NT2/D1 (cell line): ENCODE measurements at regions not wholly inside any gene's neighbourhood (a gene's known extent, or its start where the extent isn't known, plus 50 kb on each side); places are given as distances from the start of the nearest gene placed in this dataset.
"Not testable (repeated sequence)": the region's sequence is repeated elsewhere in the genome, so short reads cannot be mapped to it uniquely, and the experiment has no call there.

ENCODE experiments used
- DNase-seq: peaks from one replicate; pipeline ENCODE4 v3.0.0-alpha.2; 2011; ENCODE audit warnings: low read depth, low spot score
- H3K27me3 ChIP-seq: 2 replicates; pipeline ENCODE4 v1.6.0; 2011; ENCODE audit warnings: mild to moderate bottlenecking; ENCODE audit not compliant: insufficient read length, insufficient read depth
- H3K36me3 ChIP-seq: 2 replicates; pipeline ENCODE4 v1.6.1; 2011; ENCODE audit warnings: mild to moderate bottlenecking, low read length, mixed read lengths; ENCODE audit not compliant: insufficient read depth, insufficient read length
- H3K4me1 ChIP-seq: 2 replicates; pipeline ENCODE4 v1.5.1; 2011; ENCODE audit not compliant: insufficient read depth, insufficient read length
- H3K4me3 ChIP-seq: 2 replicates; pipeline ENCODE4 v1.5.1; 2011; ENCODE audit warnings: low read depth; ENCODE audit not compliant: insufficient read length
- H3K9ac ChIP-seq: 2 replicates; pipeline ENCODE4 v1.6.0; 2011; ENCODE audit warnings: low read depth; ENCODE audit not compliant: insufficient read length
- H3K9me3 ChIP-seq: 2 replicates; pipeline ENCODE4 v1.5.1; 2011; ENCODE audit warnings: mild to moderate bottlenecking, low read length; ENCODE audit not compliant: insufficient read depth

- H3K9ac ChIP-seq, H3K4me1 ChIP-seq, H3K9me3 ChIP-seq, H3K27me3 ChIP-seq, DNase-seq, H3K36me3 ChIP-seq, H3K4me3 ChIP-seq: not testable (repeated sequence)
These were observed 571.7 kb upstream of the TGIF2LX start for GRCh38 chrX:89350024-89350423.

GRCh38 chrX:89369904-89370303, 551.8 kb upstream of the TGIF2LX start:
- not testable (repeated sequence) for H3K4me1 ChIP-seq, H3K9me3 ChIP-seq, H3K9ac ChIP-seq, DNase-seq, H3K27me3 ChIP-seq, H3K36me3 ChIP-seq, H3K4me3 ChIP-seq

GRCh38 chrX:89393004-89393403, 528.7 kb upstream of the TGIF2LX start:
- H3K27me3 ChIP-seq, H3K4me1 ChIP-seq, H3K9me3 ChIP-seq, DNase-seq, H3K4me3 ChIP-seq, H3K9ac ChIP-seq, H3K36me3 ChIP-seq: not testable (repeated sequence)

DNA sequence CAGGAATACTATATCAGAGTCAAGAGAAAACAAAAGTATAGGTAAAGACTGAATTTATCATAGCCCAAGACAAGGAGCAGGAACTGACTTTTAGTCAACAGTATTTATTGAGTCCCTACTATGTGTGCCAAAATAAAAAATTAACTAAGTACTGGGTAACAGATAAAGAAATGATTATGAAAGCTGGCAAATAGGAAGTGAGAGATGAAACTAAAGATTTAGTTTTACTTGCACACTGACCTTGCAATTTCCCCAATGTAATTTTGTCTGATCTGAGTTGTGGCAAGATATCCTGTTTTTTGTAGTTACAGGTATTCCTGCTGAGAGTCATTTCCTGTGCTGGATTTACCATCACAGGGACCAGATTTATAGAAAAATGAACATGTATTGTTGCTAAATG, 518.9 kb upstream of the TGIF2LX start:
- not testable (repeated sequence) for H3K9ac ChIP-seq, H3K4me1 ChIP-seq, H3K4me3 ChIP-seq, H3K9me3 ChIP-seq, H3K36me3 ChIP-seq, H3K27me3 ChIP-seq, DNase-seq

DNA sequence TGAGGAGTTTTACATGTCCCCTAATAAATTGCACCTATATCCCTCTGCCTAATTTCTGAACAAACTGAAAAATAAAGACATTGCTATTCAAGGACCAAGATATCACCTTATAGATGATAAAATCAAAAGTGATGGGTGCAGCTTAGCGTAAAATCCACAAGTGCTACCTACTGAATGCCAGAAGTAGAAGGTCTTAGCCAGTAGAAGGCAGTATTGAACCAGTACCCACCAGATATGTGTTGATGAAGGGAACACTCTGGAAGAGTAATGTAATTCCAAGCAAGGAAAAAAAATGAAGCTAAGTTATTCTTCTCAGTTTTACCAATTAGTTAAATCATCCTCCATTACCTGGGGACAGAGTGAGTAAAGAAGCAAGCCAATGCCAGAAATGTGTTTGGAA, 516.6 kb upstream of the TGIF2LX start:
- not testable (repeated sequence) for H3K9me3 ChIP-seq, H3K36me3 ChIP-seq, H3K27me3 ChIP-seq, H3K4me1 ChIP-seq, H3K9ac ChIP-seq, H3K4me3 ChIP-seq
- peak; percentile 3 for DNase-seq

DNA sequence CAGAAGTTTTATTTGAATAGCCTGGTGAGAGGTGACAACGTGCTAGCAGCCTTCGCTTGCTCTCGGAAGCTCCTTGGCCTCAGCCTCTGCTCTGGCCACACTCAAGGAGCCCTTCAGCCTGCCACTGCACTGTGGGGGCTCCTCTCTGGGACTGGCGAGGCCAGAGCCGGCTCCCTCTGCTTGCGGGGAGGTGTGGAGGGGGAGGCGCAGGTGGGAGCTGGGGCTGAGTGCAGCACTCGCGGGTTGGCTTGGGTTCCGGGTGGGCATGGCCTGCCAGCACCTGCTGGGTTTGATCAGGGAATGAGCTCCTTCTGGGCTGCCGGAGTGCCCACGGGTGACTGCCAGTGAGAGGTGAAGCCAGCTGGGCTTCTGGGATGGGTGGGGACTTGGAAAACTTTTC, 504.8 kb upstream of the TGIF2LX start:
- not testable (repeated sequence) for H3K9ac ChIP-seq, H3K9me3 ChIP-seq, H3K4me3 ChIP-seq, H3K4me1 ChIP-seq, H3K27me3 ChIP-seq, DNase-seq, H3K36me3 ChIP-seq

- peak; percentile 33 for DNase-seq
- not testable (repeated sequence) for H3K9ac ChIP-seq, H3K4me1 ChIP-seq, H3K27me3 ChIP-seq, H3K4me3 ChIP-seq, H3K9me3 ChIP-seq, H3K36me3 ChIP-seq
These were observed 489.0 kb upstream of the TGIF2LX start for GRCh38 chrX:89432652-89433231.
